Fibroblast of lung (primary cell): ENCODE measurements at regions not wholly inside any gene's neighbourhood (a gene's known extent, or its start where the extent isn't known, plus 50 kb on each side); places are given as distances from the start of the nearest gene placed in this dataset.

Experiments
- DNase-seq, 2 donors: peaks; one replicate each; pipeline versions ENCODE4 v3.0.0 to v3.0.0-alpha.2; 2010; ENCODE audit warnings: low read depth in 2 of 2
- H2AFZ ChIP-seq: 2 replicates; pipeline ENCODE4 v1.5.1; 2012; ENCODE audit warnings: low read length, control low read depth, inconsistent platforms
- H3K27ac ChIP-seq: 2 replicates; pipeline ENCODE4 v1.5.1; 2011; ENCODE audit warnings: low read length, control low read depth; ENCODE audit not compliant: insufficient read depth
- H3K27me3 ChIP-seq: 2 replicates; pipeline ENCODE4 v1.5.1; 2011; ENCODE audit warnings: mild to moderate bottlenecking, low read length; ENCODE audit not compliant: control insufficient read depth, insufficient read depth
- H3K36me3 ChIP-seq: 2 replicates; pipeline ENCODE4 v1.5.1; 2011; ENCODE audit warnings: low read length; ENCODE audit not compliant: control insufficient read depth, insufficient read depth
- H3K4me1 ChIP-seq: 2 replicates; pipeline ENCODE4 v1.5.1; 2011; ENCODE audit warnings: low read length; ENCODE audit not compliant: control insufficient read depth, insufficient read depth; ENCODE audit errors: extremely low read depth
- H3K4me2 ChIP-seq: 2 replicates; pipeline ENCODE4 v1.5.1; 2011; ENCODE audit warnings: low read length, control low read depth; ENCODE audit not compliant: insufficient read depth; ENCODE audit errors: extremely low read depth
- H3K4me3 ChIP-seq, 4 experiments: fragments of 200-600 bp in 1 of 4; sonication (generic) in 1 of 4; replicated peaks in 1 of 4; 2 replicates each; pipeline ENCODE4 v1.5.1; 2011 to 2016; ENCODE audit warnings: low read length in 4 of 4, low read depth in 3 of 4, mild to moderate bottlenecking in 3 of 4, control low read depth in 2 of 4, inconsistent platforms in 1 of 4, mixed read lengths in 1 of 4; ENCODE audit not compliant: insufficient read depth in 1 of 4; ENCODE audit errors: control extremely low read depth in 1 of 4
- H3K79me2 ChIP-seq: 2 replicates; pipeline ENCODE4 v1.5.1; 2012; ENCODE audit warnings: mild to moderate bottlenecking, low read length, inconsistent platforms; ENCODE audit not compliant: control insufficient read depth, insufficient read depth
- H3K9ac ChIP-seq: 2 replicates; pipeline ENCODE4 v1.5.1; 2011; ENCODE audit warnings: mild to moderate bottlenecking, low read length, control low read depth; ENCODE audit not compliant: insufficient read depth
- H3K9me3 ChIP-seq: 2 replicates; pipeline ENCODE4 v1.5.1; 2012; ENCODE audit warnings: low read depth, low read length; ENCODE audit not compliant: control insufficient read depth, insufficient read depth
- H4K20me1 ChIP-seq: 2 replicates; pipeline ENCODE4 v1.5.1; 2011; ENCODE audit warnings: low read length; ENCODE audit not compliant: control insufficient read depth, insufficient read depth; ENCODE audit errors: extremely low read depth
- EZH2 ChIP-seq: IDR thresholded peaks from 2 replicates; pipeline ENCODE4 v1.5.1; 2012; ENCODE audit warnings: low read length, control low read depth, mild to moderate bottlenecking; ENCODE audit errors: missing control alignments
- TF ChIP-seq, protein P1 (sequence below), 2 donors: IDR thresholded peaks in 1 of 2; conservative IDR thresholded peaks in 1 of 2; 1 replicate in 1 of 2; 2 replicates in 1 of 2; pipeline ENCODE4 v1.5.1; 2011 to 2012; ENCODE audit warnings: low read length in 2 of 2, control low read depth in 1 of 2, inconsistent platforms in 1 of 2, low read depth in 1 of 2, mild to moderate bottlenecking in 1 of 2

DNA sequence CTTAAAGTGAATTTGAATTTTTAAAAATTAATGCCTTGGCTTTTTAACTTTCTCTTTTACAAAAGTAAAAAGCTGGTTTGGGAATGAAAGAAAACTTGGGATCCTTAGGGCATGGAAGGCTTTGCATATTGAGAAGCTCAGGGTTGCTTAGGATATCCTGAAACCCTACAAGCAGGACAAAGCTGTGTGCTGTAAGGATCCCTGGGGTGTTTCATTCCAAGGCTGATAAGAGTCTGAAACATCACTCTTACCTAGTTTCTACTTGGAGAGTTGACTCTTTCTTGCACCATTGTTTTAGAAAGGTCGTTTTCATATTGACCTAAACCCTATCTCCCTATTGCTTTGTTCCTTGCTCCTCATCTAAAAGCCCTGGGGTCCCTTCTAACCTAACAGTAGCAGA lies 325.9 kb upstream of the NT5C1B start:
- Histone ChIP-seq H3K36me3 (no peaks in the 10 kb centered on the region), H3K4me2 (no peak overlapping the region), H4K20me1 (no peaks in the 10 kb centered on the region), H3K9ac (no peak overlapping the region), H3K79me2 (no peaks in the 10 kb centered on the region), H3K27me3 (no peaks in the 10 kb centered on the region), H3K9me3 (no peaks in the 10 kb centered on the region), H3K4me3 (no peak overlapping the region), H3K4me1 (peaks cover 9% of the 10 kb centered on the region), H2AFZ (no peak overlapping the region), H3K27ac (no peak overlapping the region)
- TF ChIP-seq EZH2, result no peak
- TF ChIP-seq, protein P1, sequence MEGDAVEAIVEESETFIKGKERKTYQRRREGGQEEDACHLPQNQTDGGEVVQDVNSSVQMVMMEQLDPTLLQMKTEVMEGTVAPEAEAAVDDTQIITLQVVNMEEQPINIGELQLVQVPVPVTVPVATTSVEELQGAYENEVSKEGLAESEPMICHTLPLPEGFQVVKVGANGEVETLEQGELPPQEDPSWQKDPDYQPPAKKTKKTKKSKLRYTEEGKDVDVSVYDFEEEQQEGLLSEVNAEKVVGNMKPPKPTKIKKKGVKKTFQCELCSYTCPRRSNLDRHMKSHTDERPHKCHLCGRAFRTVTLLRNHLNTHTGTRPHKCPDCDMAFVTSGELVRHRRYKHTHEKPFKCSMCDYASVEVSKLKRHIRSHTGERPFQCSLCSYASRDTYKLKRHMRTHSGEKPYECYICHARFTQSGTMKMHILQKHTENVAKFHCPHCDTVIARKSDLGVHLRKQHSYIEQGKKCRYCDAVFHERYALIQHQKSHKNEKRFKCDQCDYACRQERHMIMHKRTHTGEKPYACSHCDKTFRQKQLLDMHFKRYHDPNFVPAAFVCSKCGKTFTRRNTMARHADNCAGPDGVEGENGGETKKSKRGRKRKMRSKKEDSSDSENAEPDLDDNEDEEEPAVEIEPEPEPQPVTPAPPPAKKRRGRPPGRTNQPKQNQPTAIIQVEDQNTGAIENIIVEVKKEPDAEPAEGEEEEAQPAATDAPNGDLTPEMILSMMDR (conservative IDR thresholded peaks at IDR 0.05 in 1 of 2, IDR thresholded peaks at IDR 0.05 in 1 of 2; ENCODE audit: low read depth in 1 of 2, low read length in 2 of 2), result no peak
- DNase-seq, result no peak

DNA sequence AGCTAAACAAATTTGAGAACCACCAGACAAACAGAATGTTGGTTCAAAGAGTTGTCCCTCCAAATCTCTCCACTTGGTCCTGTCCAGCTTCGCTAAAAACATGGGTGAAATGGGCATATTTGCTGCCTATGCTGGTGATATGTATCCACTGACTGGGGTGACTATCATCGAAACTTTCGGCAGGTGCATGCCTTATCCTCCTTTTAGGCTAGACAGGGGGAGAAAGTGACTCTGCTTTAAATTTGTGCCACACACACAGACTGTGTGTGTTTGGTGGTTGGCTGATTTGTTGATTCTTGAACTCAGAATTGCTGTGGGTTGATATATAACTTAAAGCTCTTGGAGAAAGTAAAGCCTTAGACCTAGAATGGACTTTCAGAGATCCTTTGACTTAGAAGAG lies 324.1 kb upstream of the NT5C1B start:
- no peaks in the 10 kb centered on the region for H3K27me3 ChIP-seq
- H3K4me3 ChIP-seq, result no peak overlapping the region
- peaks cover 9% of the 10 kb centered on the region for H3K4me1 ChIP-seq
- no peak for DNase-seq
- H3K36me3 ChIP-seq, result no peaks in the 10 kb centered on the region
- no peaks in the 10 kb centered on the region for H3K9me3 ChIP-seq
- no peak overlapping the region for H2AFZ ChIP-seq
- no peak overlapping the region for H3K27ac ChIP-seq
- H4K20me1 ChIP-seq, result no peaks in the 10 kb centered on the region
- no peak overlapping the region for H3K9ac ChIP-seq
- no peaks in the 10 kb centered on the region for H3K79me2 ChIP-seq
- H3K4me2 ChIP-seq, result no peak overlapping the region
- TF ChIP-seq, protein P1 (conservative IDR thresholded peaks at IDR 0.05 in 1 of 2, IDR thresholded peaks at IDR 0.05 in 1 of 2; ENCODE audit: low read depth in 1 of 2, low read length in 2 of 2), result no peak
- TF ChIP-seq EZH2, result no peak

DNA sequence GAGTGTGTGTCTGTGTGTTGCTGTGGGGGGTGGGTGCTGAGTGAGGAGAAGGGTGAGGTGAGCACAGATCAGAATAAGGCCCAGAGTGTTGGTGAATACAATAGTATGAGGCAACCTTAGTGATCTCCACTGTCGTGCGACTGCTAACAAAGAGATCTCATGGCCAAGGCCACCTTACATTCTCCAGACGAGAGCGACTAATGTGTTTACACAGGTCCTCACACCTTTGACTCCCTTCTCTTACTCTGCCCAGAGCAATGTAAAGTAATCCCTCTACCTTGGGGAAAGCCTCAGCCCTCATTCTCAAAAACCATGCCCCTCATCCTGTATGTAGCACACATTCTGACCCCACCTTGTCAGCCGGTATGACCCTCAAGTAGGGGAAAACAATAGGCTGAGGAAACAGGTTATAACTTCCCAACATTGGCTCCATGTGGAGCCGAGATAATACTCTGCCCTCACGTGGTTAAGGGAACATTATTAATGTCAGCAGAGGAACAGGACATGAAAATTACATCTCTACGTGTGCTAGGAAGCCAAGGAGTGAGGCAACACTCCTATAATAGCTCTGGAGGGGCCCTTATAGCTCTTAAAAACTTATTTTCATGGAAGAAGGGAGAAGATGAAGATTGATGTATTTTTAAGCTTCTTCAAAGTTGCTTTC lies 323.0 kb upstream of the NT5C1B start:
- Histone ChIP-seq H4K20me1 (no peaks in the 10 kb centered on the region), H3K79me2 (no peaks in the 10 kb centered on the region), H3K4me3 (no peak overlapping the region), H2AFZ (no peak overlapping the region), H3K9ac (no peak overlapping the region), H3K27ac (no peak overlapping the region), H3K36me3 (no peaks in the 10 kb centered on the region), H3K27me3 (no peaks in the 10 kb centered on the region), H3K9me3 (no peaks in the 10 kb centered on the region), H3K4me2 (no peak overlapping the region), H3K4me1 (peaks cover 9% of the 10 kb centered on the region)
- no peak for DNase-seq
- TF ChIP-seq, protein P1 (conservative IDR thresholded peaks at IDR 0.05 in 1 of 2, IDR thresholded peaks at IDR 0.05 in 1 of 2; ENCODE audit: low read depth in 1 of 2, low read length in 2 of 2), result no peak
- no peak for TF ChIP-seq EZH2
